OCI-M2 (cell line): ENCODE measurements at regions not wholly inside any gene's neighbourhood (a gene's known extent, or its start where the extent isn't known, plus 50 kb on each side); places are given as distances from the start of the nearest gene placed in this dataset.
"Not testable (repeated sequence)": the region's sequence is repeated elsewhere in the genome, so short reads cannot be mapped to it uniquely, and the experiment has no call there.

Source experiments
- DNase-seq: peaks from one replicate; lab custom pipeline; 2025; ENCODE audit not compliant: unreplicated experiment; lab: John Stamatoyannopoulos, UW

DNA sequence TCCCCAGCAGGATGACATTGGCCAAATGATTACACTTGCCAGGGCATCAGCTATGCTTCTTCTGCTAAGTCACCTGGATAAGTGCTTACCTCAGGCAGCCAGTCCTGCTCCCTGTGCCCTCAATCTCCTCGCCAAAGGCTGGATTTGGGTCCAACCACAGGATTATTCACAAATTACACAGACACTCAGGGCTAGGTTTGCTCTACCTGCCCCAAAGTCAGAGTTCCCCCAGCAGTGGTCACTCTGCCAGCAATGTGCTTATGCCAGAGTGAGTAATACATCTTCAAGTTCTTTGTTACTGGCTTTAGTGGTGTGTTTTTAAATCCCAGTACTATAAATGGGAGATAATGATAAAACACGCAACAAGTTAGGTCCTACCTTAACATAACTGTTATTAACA is 189.7 kb upstream of the SEMA3D start:
- no peak for DNase-seq

DNA sequence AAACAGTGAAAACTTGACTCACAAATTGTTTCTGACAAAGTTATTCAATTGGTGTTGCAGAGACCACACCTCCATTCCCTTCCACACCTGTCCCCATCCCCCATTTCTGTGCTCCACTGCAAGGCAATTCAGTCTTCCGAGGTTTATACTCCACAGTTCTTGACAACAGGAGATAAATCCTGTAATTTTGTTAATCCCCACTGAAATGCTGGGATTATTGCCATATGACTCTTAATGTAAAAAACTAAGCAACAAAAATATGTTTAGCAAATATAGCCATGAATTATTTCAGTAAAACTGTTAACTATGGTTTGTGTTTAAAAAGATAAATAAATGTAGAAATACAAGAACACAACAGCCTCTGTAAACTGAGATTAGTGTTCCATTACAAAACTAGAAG is 170.1 kb upstream of the SEMA3D start:
- no peak for DNase-seq

DNA sequence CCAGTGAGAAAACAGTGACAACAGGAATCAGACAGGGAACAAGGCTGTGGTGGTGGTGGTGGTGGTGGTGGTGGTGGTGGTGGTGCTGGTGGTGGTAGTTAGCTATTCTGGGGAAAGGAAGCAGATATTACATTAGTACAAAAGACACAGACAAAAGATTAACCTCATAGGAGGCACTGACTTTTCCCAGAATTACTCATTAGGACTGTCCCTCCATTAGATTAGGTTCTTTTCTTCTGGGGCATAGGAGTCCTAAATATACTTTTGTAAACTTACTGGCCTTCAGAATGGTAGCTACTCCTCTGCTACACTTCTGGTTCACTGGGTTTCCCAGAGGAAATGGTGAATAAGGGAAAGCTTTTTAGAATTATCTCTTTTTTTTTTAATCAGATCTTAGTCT is 156.6 kb upstream of the SEMA3D start:
- no peak for DNase-seq

DNA sequence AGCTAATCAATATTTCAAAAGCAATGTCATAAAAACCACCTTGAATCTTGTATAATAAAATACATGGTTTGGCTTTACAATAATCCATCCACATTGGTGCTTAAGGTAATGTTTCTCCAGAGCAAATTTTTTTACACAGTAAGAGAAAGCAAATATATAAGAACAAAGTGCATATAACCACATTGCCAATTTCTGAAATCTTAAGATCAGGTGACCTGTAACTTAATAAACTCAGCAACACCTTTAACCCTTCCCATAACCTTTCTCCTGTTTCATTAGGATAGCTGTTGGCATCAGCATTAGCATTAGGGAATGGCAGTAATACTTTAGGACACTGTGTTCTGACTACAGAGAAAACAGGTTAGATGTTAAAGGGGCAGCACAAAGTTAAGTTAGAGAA is 155.9 kb upstream of the SEMA3D start:
- DNase-seq = no peak

DNA sequence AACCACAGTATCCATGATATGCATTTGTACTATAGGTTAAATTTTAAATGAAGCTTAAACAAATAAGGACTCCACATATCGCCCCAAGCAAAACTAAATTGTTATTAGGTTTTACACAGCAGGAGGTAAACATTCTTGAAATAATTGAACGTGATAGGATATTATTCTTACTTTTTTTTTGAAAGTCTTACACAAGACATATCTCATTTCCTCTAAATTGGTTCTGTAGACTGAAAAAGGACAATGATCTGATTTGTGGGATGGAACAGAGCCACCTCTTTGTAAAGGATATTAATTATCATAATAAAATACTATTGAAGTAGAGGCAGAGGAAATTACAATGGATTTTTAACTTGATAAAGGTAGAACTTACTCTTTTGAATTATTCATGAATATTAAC is 155.1 kb upstream of the SEMA3D start:
- DNase-seq = no peak

DNA sequence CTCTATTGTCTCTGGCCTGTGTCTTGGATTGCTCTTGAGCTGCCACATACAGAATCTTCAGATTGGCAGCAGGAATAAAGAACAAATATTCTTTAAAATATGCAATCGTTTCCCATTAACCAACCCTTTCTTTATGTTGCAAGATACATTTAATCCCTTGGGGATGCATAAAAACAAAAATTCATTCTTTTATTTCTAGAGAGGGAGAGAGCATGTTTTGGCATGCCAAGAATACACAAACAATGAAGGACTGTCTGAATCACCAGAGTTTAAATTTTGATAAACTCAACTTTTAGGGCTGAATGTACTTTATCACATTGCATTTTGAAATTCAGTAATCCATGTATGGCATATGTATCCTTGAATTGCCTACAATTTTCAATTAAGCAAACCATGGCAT is 154.3 kb upstream of the SEMA3D start:
- DNase-seq = no peak

DNA sequence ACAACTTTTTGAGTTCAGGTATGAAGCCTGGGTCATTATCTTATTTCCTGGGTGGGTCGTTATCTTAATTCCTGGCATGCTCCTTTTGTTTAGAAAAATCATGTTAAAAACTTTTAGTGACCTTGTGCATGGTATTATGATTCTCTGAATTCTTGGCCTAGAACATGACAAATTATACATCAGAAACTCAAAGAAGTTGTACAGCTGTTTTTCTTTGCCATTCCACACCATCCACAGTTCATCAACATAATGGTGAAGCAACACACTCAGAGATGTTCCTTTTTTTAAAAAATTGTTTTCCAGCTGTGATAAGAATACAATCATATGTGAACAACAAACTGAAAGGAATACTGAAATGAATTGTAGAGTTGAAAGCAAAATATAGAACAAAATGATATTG is 149.2 kb upstream of the SEMA3D start:
- DNase-seq = no peak

DNA sequence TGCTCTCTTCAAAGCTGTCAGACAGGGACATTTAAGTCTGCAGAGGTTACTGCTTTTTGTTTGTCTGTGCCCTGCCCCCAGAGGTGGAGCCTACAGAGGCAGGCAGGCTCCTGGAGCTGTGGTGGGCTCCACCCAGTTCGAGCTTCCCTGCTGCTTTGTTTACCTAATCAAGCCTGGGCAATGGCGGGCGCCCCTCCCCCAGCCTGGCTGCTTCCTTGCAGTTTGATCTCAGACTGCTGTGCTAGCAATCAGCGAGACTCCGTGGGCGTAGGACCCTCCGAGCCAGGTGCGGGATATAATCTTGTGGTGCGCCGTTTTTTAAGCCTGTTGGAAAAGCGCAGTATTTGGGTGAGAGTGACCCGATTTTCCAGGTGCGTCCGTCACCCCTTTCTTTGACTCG is 148.3 kb upstream of the SEMA3D start:
- DNase-seq = not testable (repeated sequence)

DNA sequence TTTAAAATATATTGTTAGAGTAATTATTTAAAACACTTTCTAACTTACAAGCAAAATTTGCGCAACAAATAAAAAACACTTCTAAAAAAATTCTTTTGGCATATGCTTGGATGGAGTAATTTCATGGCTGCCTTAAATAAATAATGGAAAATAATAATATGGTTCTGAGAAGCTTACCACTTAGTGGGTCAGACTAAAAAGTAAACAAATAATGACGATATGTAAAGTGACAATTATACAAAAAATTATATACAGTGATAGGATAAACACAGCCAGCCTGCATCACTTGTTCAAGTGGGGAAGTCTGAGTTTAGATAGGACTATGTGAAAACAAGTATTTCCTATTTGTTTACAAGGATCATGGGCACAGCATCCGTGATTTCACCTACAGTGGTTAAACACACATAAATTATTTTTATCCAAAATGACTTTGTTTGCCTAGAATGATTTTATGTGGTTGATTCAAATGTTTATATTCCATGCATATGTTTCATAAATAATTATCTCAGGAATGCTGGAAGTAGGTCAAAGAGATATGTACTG is 141.7 kb upstream of the SEMA3D start:
- DNase-seq = no peak

DNA sequence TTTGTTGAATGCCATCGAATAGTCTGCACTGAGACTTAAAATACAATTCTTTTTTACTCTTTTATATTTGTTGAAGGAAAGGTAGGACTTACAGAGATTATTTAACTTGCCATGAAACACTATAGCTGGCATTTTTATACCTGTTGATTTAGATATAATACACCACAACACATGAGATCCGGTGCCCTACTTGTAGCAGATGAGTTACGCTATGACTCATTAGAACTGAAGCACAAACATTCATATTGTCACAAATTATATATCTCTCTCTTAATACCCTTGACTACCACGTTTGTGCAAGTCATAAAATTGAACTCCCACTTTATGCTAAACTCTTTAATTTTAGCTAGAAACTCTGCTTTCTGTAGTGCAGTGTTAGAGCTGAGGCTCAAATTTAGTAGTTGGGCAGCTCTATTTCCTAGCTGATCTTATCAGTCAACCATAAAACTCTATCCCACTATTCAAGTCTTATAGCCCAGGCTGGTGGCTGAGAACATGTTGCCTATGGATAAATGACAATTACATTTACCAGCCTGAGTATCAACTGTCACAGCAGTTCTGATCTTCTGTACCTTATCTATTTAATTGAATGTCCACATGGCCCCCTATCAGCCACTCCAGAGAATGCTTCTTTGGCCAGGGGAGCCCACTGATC is 137.4 kb upstream of the SEMA3D start:
- DNase-seq = no peak

DNA sequence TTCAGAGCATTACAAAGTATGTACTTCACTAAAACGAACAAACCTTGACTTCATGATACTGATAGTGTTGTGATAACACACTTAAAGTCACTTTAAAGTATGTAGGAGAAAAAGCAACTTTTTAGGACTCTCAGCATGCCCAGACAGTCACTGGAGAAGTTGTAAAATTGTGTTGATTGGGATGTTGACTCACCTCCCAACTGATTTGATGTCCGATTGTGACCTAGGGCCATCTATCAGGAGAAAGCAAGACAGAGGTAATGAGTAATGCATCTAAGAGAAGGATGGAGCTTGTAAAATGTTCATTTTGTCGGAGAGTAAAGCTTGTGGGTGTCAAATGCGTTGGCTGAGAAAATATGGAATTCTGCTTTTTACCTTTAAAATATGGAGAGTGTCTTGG is 135.4 kb upstream of the SEMA3D start:
- DNase-seq = no peak

DNA sequence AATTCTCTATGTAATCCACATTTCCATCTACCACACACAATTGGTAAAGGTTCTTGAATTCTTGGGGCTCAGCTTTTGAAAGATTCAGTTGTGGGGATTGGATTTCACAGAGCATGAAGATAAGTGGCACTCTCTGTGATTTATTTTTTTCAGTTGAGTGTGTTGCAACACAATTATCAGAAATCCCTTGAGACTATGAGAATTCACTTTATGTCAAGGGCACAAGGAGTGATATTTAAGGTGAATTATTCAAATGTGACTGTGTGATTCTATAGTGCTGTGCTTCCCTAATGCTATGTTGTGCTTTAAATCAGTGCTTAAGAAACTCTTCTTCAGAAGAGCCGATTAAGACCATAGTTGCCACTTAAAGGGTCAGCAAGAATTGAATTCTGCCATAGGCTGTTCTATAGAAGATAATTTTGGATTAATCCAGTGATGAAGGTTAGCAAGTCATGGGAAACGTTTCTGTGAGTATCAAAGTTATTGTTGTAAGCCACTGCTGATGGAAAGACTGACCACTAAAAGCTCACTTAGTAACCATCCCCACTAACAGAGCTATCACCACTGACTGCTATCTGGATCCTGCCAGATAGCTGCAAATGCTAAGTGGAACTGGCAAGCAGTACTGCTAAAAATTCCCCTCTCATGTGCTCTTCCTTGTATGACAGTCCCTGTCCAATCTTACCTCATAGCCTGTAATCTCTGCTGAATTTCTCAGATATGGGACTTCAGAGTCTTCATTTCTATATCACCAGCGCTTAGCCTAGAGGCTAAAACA is 134.0 kb upstream of the SEMA3D start:
- no peak for DNase-seq

DNA sequence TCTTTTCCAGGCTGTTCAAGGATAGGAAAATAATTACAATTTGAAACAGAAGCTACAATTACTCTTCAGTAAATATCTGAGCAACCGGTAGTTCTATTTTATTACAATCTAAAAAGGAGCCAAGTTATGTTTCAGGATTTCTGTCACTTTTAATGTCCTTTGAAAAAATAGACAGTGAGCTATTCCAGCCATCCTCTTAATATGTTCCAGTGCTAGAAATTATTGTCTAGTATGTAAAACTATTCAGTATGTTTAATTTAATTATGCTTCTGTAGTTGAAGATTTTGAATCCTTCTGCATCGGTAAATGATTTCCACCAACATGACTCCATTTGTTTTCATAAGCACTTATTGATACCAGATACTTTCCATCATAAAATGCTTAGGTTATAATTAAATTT is 129.6 kb upstream of the SEMA3D start:
- no peak for DNase-seq

DNA sequence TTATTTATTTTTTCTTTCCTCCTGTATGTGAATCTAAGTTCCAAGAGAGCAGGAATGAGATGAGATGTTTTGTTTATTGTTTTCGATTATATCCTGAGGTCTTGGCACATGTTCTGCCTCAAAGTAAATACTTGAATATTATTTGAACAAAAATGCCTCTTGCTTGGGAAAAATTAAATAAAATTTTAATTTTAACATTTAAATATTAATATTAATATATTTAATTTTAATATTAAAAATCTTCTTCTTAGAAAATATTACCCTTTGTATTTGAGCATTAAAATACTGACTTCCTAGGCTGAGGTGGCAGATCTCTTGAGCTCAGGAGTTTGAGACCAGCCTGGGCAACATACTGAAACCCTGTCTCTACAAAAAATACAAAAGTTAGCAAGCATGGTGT is 123.4 kb upstream of the SEMA3D start:
- DNase-seq = no peak

DNA sequence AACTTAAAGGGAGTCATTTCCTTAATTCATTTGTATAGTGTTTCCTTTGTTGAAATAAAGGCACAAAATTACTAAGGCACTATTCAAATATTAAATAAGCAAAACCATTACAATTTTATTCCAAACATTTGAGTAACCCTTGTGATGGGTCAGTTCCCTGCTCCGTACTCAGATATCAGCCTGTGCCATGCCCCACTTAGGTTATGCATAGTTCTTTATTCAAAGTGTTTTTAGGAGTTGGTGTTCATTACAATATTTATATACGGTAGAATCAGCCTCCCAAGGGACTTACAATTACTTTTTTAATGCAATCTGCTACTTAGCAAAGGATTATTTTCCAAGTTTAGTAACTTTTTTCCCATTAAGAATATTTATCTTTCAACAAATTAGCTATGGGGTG is 119.3 kb upstream of the SEMA3D start:
- no peak for DNase-seq

DNA sequence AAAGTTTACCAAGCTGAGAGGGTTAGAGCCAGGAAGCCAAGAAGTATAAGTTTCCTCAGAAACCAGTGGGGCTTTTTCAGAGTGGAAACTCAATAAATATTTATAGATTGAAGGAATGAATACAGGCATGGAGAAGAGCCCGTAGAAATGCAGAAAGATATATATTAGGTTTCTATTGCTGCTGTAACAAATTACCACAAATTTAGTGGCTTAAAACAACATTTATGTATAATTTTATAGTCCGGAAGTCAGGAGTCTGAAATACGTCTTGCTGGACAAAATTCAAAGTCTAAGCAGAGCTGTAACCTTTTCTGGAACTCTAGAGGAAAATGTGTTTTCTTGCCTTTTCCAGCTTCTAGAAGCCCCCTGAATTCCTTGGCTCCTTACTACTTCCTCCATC is 107.3 kb upstream of the SEMA3D start:
- DNase-seq = no peak

DNA sequence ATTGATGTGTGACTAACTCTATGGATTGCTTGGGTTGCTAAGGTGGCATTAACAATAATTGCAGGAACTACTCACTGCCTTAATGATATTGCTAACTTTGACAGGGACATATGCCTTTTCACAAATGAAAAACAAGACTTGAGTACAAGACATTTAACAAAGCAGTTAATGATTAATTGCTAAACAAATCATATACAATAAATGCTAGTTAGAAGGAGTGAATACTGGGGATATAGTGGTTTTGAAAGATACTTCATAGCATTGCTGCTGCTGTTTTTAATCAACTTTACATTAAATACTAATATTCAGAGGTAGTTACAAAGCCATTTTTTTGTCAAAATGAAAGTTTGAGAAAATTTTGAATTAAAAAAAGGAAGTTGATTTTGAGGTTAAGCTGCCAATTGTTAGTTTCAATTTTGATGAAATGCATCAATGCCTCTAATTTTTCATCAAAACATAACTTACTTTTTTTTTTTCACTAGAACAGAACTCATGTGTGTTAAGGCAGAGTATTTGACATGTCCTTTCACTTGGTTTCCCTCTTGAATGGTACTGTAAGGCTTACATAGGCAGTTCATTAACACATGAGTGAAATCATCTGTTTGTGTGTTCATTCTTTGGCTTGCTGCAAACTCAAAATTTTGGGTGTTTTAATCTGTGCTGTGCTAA is 106.2 kb upstream of the SEMA3D start:
- no peak for DNase-seq

DNA sequence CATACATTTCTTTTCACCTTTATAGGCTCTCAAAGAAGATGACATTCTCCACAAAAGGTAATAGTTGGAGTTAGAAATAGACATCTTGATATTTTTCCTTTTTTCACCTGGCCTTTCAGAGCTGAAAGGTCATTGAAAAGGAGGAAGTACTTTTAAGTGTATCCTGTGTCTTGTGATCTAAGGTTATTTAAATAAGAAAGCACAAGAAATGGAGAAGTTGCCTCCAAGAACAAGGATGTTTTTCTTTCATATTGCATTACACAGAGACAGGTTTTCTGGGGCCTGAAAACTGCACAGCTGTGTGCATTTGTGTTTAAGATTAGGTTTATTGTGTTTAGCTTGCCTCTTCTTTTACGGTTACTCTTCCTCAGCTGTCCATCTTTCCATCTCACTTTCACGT is 103.4 kb upstream of the SEMA3D start:
- no peak for DNase-seq

DNA sequence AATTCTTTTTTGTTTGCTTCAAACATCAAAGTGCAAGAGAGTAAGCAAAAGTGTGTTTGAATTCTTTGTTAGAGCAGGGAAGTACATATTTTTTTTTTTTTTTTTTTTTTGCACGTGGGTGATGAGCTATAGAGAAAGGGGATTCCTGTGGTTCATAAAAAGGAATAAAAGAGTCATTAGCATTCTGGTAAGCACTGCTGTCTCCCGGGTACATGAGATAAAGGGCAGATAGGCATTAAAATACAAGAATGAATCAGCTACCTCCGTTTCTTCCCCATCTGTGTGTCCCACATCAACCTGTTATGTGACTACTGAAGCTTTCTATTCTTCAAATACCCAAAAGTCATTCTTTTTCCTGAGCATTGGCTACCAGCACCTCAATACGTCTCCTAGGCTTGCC is 102.4 kb upstream of the SEMA3D start:
- no peak for DNase-seq

DNA sequence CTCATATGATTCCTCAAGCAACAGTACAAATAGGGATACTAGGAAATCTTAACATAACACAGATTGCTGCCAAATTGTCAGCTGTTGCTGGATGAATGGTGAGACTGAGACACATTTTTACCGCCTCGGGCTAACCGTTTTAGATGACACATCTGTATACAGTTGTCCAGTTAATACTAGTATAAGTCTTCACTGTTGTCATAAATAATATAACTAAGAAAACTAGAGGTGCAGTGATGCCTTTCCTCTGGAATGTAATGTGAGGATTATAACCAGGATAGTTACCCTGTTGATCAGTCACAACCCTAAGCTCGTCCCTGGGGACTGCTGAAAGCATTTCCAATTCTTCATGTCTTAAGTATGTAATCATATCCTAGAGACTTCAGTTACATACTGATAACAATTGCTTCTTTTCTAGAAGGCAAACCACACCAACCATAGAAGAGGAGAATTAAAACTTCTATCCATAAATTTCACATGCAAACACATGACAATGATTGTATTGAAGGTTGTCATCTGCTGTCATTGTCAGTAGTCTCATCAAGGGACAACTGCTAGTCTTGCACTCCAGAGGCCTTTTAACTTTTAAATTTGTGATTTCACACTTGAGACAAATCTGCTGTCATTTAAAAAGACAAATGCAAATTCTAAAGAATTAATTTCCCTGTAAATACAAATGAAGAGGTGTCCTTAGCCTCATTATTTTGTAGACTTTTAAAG is 100.4 kb upstream of the SEMA3D start:
- DNase-seq = no peak

DNA sequence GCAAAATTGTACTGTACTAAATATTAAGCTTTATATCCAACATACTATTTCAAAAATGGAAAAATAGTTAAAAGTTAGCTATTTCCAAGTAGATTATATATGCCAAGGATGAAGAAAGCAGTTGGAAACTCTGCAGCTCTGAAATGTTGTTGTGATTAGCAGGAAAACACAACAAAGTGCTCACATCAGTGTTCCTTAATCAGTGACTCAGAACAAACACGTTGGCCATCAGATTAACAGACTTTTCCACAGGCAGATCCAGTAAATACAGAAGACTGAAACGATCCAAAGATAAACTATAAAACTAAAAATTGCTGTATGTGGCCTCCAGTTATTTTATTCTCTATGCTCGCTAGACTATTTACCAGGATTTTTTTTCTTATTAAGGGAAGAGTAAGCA is 99.6 kb upstream of the SEMA3D start:
- DNase-seq = no peak

DNA sequence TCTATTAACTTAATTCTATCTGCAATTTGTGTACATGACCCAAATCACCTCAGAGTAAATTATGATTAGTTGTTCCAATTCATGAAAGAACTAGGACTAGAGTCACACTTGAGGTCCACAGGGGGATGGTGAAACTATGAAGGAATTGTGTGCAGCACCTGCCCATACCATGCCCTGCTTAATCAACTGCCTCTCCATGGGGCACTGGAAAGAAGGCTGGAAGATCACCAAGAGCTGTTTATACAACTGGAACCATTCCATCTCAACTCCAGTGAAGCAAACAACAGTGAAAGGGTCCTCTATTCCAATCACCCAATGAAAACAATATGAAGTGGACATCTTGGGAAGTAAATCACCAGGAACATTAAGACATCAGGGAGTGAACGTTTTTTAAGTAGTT is 98.7 kb upstream of the SEMA3D start:
- no peak for DNase-seq
